Uterus (tissue), 3 donors: ENCODE measurements at regions not wholly inside any gene's neighbourhood (a gene's known extent, or its start where the extent isn't known, plus 50 kb on each side); places are given as distances from the start of the nearest gene placed in this dataset.

Experiments used
- DNase-seq, 2 donors: peaks; one replicate each; pipeline ENCODE4 v3.0.0-alpha.2; 2019 to 2020
- H3K27ac ChIP-seq, 2 donors: fragments of 200-600 bp; sonication (generic); 1 replicate in 1 of 2; 2 replicates in 1 of 2; pipeline ENCODE4 v1.5.1; 2016 to 2018
- H3K27me3 ChIP-seq, 2 donors: fragments of 200-600 bp; sonication (generic); one replicate each; pipeline ENCODE4 v1.5.1; 2018 to 2019; ENCODE audit warnings: control low read depth in 1 of 2
- H3K36me3 ChIP-seq, 2 donors: fragments of 200-600 bp; sonication (generic); one replicate each; pipeline ENCODE4 v1.5.1; 2019; ENCODE audit warnings: control low read depth in 1 of 2
- H3K4me1 ChIP-seq, 2 donors: fragments of 200-600 bp; sonication (generic); one replicate each; pipeline ENCODE4 v1.5.1; 2018 to 2019; ENCODE audit warnings: control low read depth in 1 of 2
- H3K4me3 ChIP-seq, 2 donors: fragments of 200-600 bp; sonication (generic); 1 replicate in 1 of 2; 2 replicates in 1 of 2; pipeline ENCODE4 v1.5.1; 2018 to 2019; ENCODE audit warnings: mild to moderate bottlenecking in 1 of 2
- H3K9me3 ChIP-seq, 2 donors: fragments of 200-600 bp; sonication (generic); one replicate each; pipeline ENCODE4 v1.5.1; 2019; ENCODE audit warnings: control low read depth in 1 of 2
- CTCF ChIP-seq, 4 experiments: fragments of 200-600 bp in 2 of 4; fragments of 450-650 bp in 2 of 4; sonication (generic) in 2 of 4; IDR thresholded peaks; one replicate each; pipeline ENCODE4 v1.5.1; 2016 to 2019; ENCODE audit warnings: antibody characterized with exemption in 4 of 4, mild to moderate bottlenecking in 2 of 4, moderate library complexity in 1 of 4
- POLR2A ChIP-seq, 2 donors: fragments of 450-650 bp; IDR thresholded peaks; one replicate each; pipeline ENCODE4 v1.6.1; 2016; ENCODE audit warnings: antibody characterized with exemption in 2 of 2, mild to moderate bottlenecking in 1 of 2, moderate library complexity in 1 of 2
- intact Hi-C: fragments of 100-400 bp; cut with DNase I; formaldehyde crosslinking; loops from one replicate; pipeline ENCODE4 v1.15.1; 2023; ENCODE audit warnings: low total_unique reads
- donor health status: DM: yes; HTN: yes; CAD: no.

GRCh38 chr1:95948023-95948422, 714.0 kb downstream of the RWDD3 start:
- intact Hi-C loops = no loop called here
- H3K9me3 ChIP-seq = no peaks in the 10 kb centered on the region
- TF ChIP-seq CTCF (IDR thresholded peaks at IDR 0.05) (no peak), POLR2A (IDR thresholded peaks at IDR 0.05) (no peak)

GRCh38 chr1:95951371-95952102, 717.5 kb downstream of the RWDD3 start:
- Histone ChIP-seq H3K36me3 (no peaks in the 10 kb centered on the region), H3K9me3 (no peaks in the 10 kb centered on the region), H3K27ac (no peak overlapping the region), H3K4me1 (no peaks in the 10 kb centered on the region), H3K27me3 (no peaks in the 10 kb centered on the region), H3K4me3 (no peak overlapping the region)
- TF ChIP-seq CTCF (IDR thresholded peaks at IDR 0.05) (no peak), POLR2A (IDR thresholded peaks at IDR 0.05) (no peak)
- intact Hi-C loops = no loop called here
- DNase-seq = no peak

More at GRCh38 chr1:95948023-95948422, 714.0 kb downstream of the RWDD3 start:
- H3K27me3 ChIP-seq = no peaks in the 10 kb centered on the region
- H3K27ac ChIP-seq = no peak overlapping the region
- no peaks in the 10 kb centered on the region for H3K4me1 ChIP-seq
- H3K4me3 ChIP-seq = no peak overlapping the region
- no peak for DNase-seq
- H3K36me3 ChIP-seq = no peaks in the 10 kb centered on the region

- Histone ChIP-seq H3K27ac (no peak overlapping the region), H3K27me3 (no peaks in the 10 kb centered on the region), H3K9me3 (no peaks in the 10 kb centered on the region), H3K4me1 (no peaks in the 10 kb centered on the region), H3K36me3 (no peaks in the 10 kb centered on the region), H3K4me3 (no peak overlapping the region)
- DNase-seq = no peak
- TF ChIP-seq POLR2A (IDR thresholded peaks at IDR 0.05) = no peak
- peak in 1 of 4 experiments; percentile 7 for TF ChIP-seq CTCF (IDR thresholded peaks at IDR 0.05)
- intact Hi-C loops = no loop called here
These were observed 719.0 kb downstream of the RWDD3 start for GRCh38 chr1:95953015-95953414.

- Histone ChIP-seq H3K27me3 (no peaks in the 10 kb centered on the region), H3K9me3 (no peaks in the 10 kb centered on the region), H3K36me3 (no peaks in the 10 kb centered on the region), H3K4me1 (no peaks in the 10 kb centered on the region), H3K4me3 (no peak overlapping the region), H3K27ac (no peak overlapping the region)
- TF ChIP-seq POLR2A (IDR thresholded peaks at IDR 0.05) = no peak
- no peak for TF ChIP-seq CTCF (IDR thresholded peaks at IDR 0.05)
- no peak for DNase-seq
- intact Hi-C loops = no loop called here
These were observed 720.6 kb downstream of the RWDD3 start for GRCh38 chr1:95954585-95954984.

- Histone ChIP-seq H3K4me1 (no peaks in the 10 kb centered on the region), H3K4me3 (no peak overlapping the region), H3K9me3 (no peaks in the 10 kb centered on the region), H3K27me3 (no peaks in the 10 kb centered on the region), H3K27ac (no peak overlapping the region), H3K36me3 (no peaks in the 10 kb centered on the region)
- no peak for TF ChIP-seq POLR2A (IDR thresholded peaks at IDR 0.05)
- no peak for TF ChIP-seq CTCF (IDR thresholded peaks at IDR 0.05)
- DNase-seq = no peak
- intact Hi-C loops = no loop called here
These were observed 722.2 kb downstream of the RWDD3 start for GRCh38 chr1:95956215-95956614.
